IPS-18a (cell line): ENCODE measurements at regions not wholly inside any gene's neighbourhood (a gene's known extent, or its start where the extent isn't known, plus 50 kb on each side); places are given as distances from the start of the nearest gene placed in this dataset.

Source experiments
- H3K27ac ChIP-seq: one replicate; pipeline ENCODE4 v1.5.1; 2013; ENCODE audit warnings: low read length
- H3K27me3 ChIP-seq: one replicate; pipeline ENCODE4 v1.6.1; 2013; ENCODE audit warnings: mild to moderate bottlenecking, low read length; ENCODE audit not compliant: control insufficient read depth, insufficient read depth
- H3K36me3 ChIP-seq: one replicate; pipeline ENCODE4 v1.6.1; 2013; ENCODE audit warnings: low read depth, low read length; ENCODE audit not compliant: control insufficient read depth
- H3K4me1 ChIP-seq: one replicate; pipeline ENCODE4 v1.6.1; 2013; ENCODE audit warnings: low read depth, low read length; ENCODE audit not compliant: control insufficient read depth
- H3K4me3 ChIP-seq: one replicate; pipeline ENCODE4 v1.5.1; 2013; ENCODE audit warnings: low read length
- H3K9ac ChIP-seq: one replicate; pipeline ENCODE4 v1.6.1; 2013; ENCODE audit warnings: mild to moderate bottlenecking, low read length, moderate library complexity
- H3K9me3 ChIP-seq: one replicate; pipeline ENCODE4 v1.6.1; 2013; ENCODE audit warnings: low read depth, low read length; ENCODE audit not compliant: control insufficient read depth

GRCh38 chr11:104259121-104259610, 95.2 kb upstream of the PDGFD start:
- Histone ChIP-seq H3K36me3 (no peaks in the 10 kb centered on the region), H3K27me3 (no peaks in the 10 kb centered on the region), H3K4me3 (no peak overlapping the region), H3K9me3 (no peaks in the 10 kb centered on the region), H3K9ac (no peak overlapping the region), H3K27ac (no peak overlapping the region), H3K4me1 (no peaks in the 10 kb centered on the region)

GRCh38 chr11:104256525-104256924, 92.6 kb upstream of the PDGFD start:
- Histone ChIP-seq H3K27ac (no peak overlapping the region), H3K27me3 (no peaks in the 10 kb centered on the region), H3K36me3 (no peaks in the 10 kb centered on the region), H3K4me3 (no peak overlapping the region), H3K4me1 (no peaks in the 10 kb centered on the region), H3K9me3 (no peaks in the 10 kb centered on the region), H3K9ac (no peak overlapping the region)

GRCh38 chr11:104254347-104254746, 90.4 kb upstream of the PDGFD start:
- no peak overlapping the region for H3K4me3 ChIP-seq
- no peak overlapping the region for H3K27ac ChIP-seq
- H3K9me3 ChIP-seq, result no peaks in the 10 kb centered on the region
- H3K9ac ChIP-seq, result no peak overlapping the region
- no peaks in the 10 kb centered on the region for H3K4me1 ChIP-seq
- no peaks in the 10 kb centered on the region for H3K36me3 ChIP-seq
- no peaks in the 10 kb centered on the region for H3K27me3 ChIP-seq

GRCh38 chr11:104246590-104246989, 82.6 kb upstream of the PDGFD start:
- Histone ChIP-seq H3K36me3 (no peaks in the 10 kb centered on the region), H3K27me3 (no peaks in the 10 kb centered on the region), H3K9me3 (no peaks in the 10 kb centered on the region), H3K4me3 (no peak overlapping the region), H3K9ac (no peak overlapping the region), H3K27ac (no peak overlapping the region), H3K4me1 (no peaks in the 10 kb centered on the region)

DNA sequence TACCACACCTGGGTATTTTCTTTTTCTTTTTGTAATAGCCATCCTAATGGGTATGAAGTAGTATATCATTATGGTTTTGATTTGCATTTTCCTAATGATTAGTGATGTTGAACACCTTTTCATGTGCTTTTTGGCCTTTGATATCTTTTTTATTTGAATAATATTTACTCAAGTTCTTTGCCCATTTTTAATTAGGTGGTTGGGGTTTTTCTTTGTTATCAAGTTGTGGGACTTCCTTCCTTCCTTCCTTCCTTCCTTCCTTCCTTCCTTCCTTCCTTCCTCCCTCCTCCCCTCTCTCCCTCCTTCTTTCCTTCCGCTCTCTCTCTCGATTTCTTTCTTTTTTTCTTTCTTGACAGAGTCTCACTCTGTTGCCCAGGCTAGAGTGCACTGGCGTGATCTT, 75.0 kb upstream of the PDGFD start:
- Histone ChIP-seq H3K9me3 (no peaks in the 10 kb centered on the region), H3K27ac (no peak overlapping the region), H3K4me3 (no peak overlapping the region), H3K9ac (no peak overlapping the region), H3K36me3 (no peaks in the 10 kb centered on the region), H3K4me1 (no peaks in the 10 kb centered on the region), H3K27me3 (no peaks in the 10 kb centered on the region)

DNA sequence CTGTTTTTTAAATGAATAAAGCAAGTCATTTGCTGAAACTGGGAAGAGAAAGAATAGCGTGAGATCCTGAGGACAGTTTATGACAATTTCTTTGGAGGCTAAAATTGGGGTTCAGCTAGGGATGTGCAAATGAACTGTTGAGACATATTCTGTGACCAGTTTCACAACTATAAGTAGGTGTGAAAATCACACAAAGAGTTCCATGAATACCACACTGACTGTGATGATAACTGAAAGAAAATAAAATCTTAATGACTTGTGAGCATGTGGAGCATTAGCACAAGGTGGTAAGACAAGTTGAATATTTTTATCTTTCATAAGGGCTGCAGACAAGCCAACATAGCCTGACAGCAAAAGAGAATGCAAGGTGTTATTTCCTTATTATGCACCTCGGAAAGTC, 61.1 kb upstream of the PDGFD start:
- H3K36me3 ChIP-seq, result no peaks in the 10 kb centered on the region
- no peaks in the 10 kb centered on the region for H3K4me1 ChIP-seq
- no peak overlapping the region for H3K9ac ChIP-seq
- no peak overlapping the region for H3K4me3 ChIP-seq
- H3K27ac ChIP-seq, result no peak overlapping the region
- no peaks in the 10 kb centered on the region for H3K27me3 ChIP-seq
- no peaks in the 10 kb centered on the region for H3K9me3 ChIP-seq

DNA sequence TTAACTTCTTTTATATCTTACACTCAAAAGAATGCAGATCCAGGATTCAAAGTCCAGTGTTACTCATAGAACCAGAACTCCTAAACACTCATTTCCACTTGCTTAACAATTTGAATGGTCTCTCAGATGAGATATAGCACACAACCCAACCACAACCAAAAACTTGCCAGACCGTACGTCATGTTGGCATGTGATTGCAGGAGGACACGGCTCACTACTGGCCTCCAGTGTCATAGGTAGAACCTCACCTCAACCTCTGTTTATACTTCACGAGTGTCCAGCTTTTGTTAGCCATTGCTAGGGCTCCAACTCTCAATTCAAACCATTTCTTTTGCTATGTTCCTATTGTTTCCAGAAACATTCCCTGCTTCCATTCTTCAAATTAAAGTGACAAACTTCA, 58.5 kb upstream of the PDGFD start:
- Histone ChIP-seq H3K4me1 (no peaks in the 10 kb centered on the region), H3K4me3 (no peak overlapping the region), H3K9me3 (no peaks in the 10 kb centered on the region), H3K9ac (no peak overlapping the region), H3K27me3 (no peaks in the 10 kb centered on the region), H3K27ac (no peak overlapping the region), H3K36me3 (no peaks in the 10 kb centered on the region)

- Histone ChIP-seq H3K9ac (no peak overlapping the region), H3K27ac (no peak overlapping the region), H3K27me3 (no peaks in the 10 kb centered on the region), H3K4me1 (no peaks in the 10 kb centered on the region), H3K36me3 (no peaks in the 10 kb centered on the region), H3K9me3 (no peaks in the 10 kb centered on the region), H3K4me3 (no peak overlapping the region)
These were observed 57.5 kb upstream of the PDGFD start for GRCh38 chr11:104221455-104221854.

GRCh38 chr11:104219096-104219495, 55.1 kb upstream of the PDGFD start:
- no peaks in the 10 kb centered on the region for H3K4me1 ChIP-seq
- H3K36me3 ChIP-seq, result no peaks in the 10 kb centered on the region
- H3K9me3 ChIP-seq, result no peaks in the 10 kb centered on the region
- H3K27me3 ChIP-seq, result no peaks in the 10 kb centered on the region
- no peak overlapping the region for H3K27ac ChIP-seq
- no peak overlapping the region for H3K4me3 ChIP-seq
- H3K9ac ChIP-seq, result no peak overlapping the region

DNA sequence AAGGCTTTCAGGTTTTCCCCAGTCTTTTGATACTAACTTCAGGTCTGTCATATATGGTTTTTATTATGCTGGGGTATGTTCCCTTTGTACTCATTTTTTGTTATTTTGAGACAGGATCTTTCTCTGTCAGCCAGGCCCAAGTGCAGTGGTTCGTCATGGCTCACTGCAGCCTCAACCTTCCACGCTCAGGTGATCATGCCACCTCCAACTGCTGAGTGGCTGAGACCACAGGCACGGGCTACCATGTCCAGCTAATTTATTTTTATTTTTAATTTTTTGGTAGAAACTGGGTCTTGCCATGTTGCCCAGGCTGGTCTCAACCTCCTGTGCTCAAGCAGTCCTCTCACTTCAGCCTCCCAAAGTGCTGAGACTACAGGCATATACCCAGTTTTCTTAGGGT, 50.6 kb upstream of the PDGFD start:
- peaks cover 4% of the 10 kb centered on the region for H3K9me3 ChIP-seq
- H3K4me1 ChIP-seq, result no peaks in the 10 kb centered on the region
- H3K27me3 ChIP-seq, result no peaks in the 10 kb centered on the region
- no peaks in the 10 kb centered on the region for H3K36me3 ChIP-seq
- no peak overlapping the region for H3K9ac ChIP-seq
- H3K4me3 ChIP-seq, result no peak overlapping the region
- no peak overlapping the region for H3K27ac ChIP-seq
